ENCODE measurements at regions not wholly inside any gene's neighbourhood (a gene's known extent, or its start where the extent isn't known, plus 50 kb on each side); places are given as distances from the start of the nearest gene placed in this dataset.

DNA sequence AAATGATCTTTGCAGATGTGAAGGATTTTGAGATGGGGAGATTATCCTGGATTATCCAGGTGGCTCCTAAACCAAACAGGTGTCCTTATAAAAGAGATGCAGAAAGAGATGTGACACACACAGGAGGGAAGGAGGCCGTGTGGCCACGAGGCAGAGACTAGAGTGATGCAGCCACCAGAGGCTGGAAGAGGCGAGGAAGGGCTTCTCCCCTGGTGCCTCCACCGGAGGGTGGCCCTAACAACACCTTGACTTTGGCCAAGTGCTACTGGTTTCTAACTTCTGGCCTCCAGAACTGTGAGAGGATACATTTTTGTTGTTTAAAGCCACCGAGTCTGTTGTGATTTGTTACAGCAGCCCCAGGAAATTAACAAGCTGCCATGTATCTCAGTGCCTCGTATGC is 127.1 kb downstream of the ASB7 start:
- TF ChIP-seq CTCF (IDR thresholded peaks at IDR 0.05) (no peak), POLR2A (IDR thresholded peaks at IDR 0.05) (no peak), EP300 (IDR thresholded peaks at IDR 0.05) (no peak)
